AG04450 (cell line): ENCODE measurements at regions not wholly inside any gene's neighbourhood (a gene's known extent, or its start where the extent isn't known, plus 50 kb on each side); places are given as distances from the start of the nearest gene placed in this dataset.

Experiments used
- CTCF ChIA-PET: fragments of 300-600, 350-600 bp; formaldehyde crosslinking; extraction: SDS; loops from one replicate; lab custom pipeline; 2022; ENCODE audit warnings: antibody characterized with exemption, inconsistent platforms; lab: Charles Lee
- POLR2A ChIA-PET: fragments of 350-600 bp; formaldehyde crosslinking; extraction: SDS; loops from one replicate; lab custom pipeline; 2021; ENCODE audit warnings: antibody characterized with exemption, inconsistent platforms; lab: Yijun Ruan, JAX
- DNase-seq: peaks from one replicate; pipeline ENCODE4 v3.0.0-alpha.2; 2011; ENCODE audit warnings: low read depth, low spot score
- H3K27ac ChIP-seq: one replicate; pipeline ENCODE4 v1.5.1; 2012; ENCODE audit warnings: low read depth, low read length, control low read depth
- H3K27me3 ChIP-seq: one replicate; pipeline ENCODE4 v1.6.0; 2012; ENCODE audit warnings: low read length; ENCODE audit not compliant: control insufficient read depth, insufficient read depth
- H3K4me3 ChIP-seq: 2 replicates; pipeline ENCODE4 v1.5.1; 2011; ENCODE audit warnings: mild to moderate bottlenecking, low read depth, low read length, control low read depth
- H3K9me3 ChIP-seq: 2 replicates; pipeline ENCODE4 v1.5.1; 2012; ENCODE audit warnings: low read length; ENCODE audit not compliant: control insufficient read depth, insufficient read depth
- TF ChIP-seq, protein P1 (sequence below): IDR thresholded peaks from 2 replicates; pipeline ENCODE4 v1.5.1; 2011; ENCODE audit warnings: low read depth, low read length, control low read depth, inconsistent platforms

- Histone ChIP-seq H3K27ac (no peak overlapping the region), H3K9me3 (no peaks in the 10 kb centered on the region), H3K4me3 (no peak overlapping the region), H3K27me3 (peaks cover 3% of the 10 kb centered on the region)
- ChIA-PET POLR2A (no interaction called here), CTCF (no interaction called here)
- no peak for DNase-seq
- TF ChIP-seq, protein P1, sequence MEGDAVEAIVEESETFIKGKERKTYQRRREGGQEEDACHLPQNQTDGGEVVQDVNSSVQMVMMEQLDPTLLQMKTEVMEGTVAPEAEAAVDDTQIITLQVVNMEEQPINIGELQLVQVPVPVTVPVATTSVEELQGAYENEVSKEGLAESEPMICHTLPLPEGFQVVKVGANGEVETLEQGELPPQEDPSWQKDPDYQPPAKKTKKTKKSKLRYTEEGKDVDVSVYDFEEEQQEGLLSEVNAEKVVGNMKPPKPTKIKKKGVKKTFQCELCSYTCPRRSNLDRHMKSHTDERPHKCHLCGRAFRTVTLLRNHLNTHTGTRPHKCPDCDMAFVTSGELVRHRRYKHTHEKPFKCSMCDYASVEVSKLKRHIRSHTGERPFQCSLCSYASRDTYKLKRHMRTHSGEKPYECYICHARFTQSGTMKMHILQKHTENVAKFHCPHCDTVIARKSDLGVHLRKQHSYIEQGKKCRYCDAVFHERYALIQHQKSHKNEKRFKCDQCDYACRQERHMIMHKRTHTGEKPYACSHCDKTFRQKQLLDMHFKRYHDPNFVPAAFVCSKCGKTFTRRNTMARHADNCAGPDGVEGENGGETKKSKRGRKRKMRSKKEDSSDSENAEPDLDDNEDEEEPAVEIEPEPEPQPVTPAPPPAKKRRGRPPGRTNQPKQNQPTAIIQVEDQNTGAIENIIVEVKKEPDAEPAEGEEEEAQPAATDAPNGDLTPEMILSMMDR, result no peak
These were observed 280.3 kb upstream of the WWC1 start for GRCh38 chr5:168011096-168011495.

DNA sequence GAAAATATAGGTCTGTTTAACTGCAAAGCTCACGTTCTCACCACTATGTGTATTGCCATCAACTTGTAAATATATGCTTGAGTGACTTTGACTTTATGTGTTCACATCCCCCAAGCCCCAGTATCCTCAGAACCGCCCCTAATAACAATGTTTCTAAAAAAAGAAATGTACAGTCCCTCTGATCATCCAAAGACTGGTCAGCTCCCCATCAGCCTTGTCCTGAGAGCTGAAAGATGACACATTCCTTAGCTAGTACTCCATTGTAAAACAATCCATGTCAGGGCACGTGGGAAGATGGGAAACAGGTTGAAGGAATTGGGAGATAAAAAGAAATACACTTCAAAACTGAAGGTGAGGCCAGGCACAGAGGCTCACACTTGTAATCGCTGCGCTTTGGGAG is 279.4 kb upstream of the WWC1 start:
- TF ChIP-seq, protein P1, result no peak
- no peaks in the 10 kb centered on the region for H3K9me3 ChIP-seq
- no peak overlapping the region for H3K4me3 ChIP-seq
- DNase-seq, result no peak
- H3K27me3 ChIP-seq, result peaks cover 3% of the 10 kb centered on the region
- ChIA-PET POLR2A (interaction anchor here (0.6 kb wide), 1 partner anchor 429 kb away, joined by 3 read pairs; no protein-coding TSS in a partner anchor), CTCF (no interaction called here)
- no peak overlapping the region for H3K27ac ChIP-seq

GRCh38 chr5:168013546-168013945 is 277.9 kb upstream of the WWC1 start:
- CTCF ChIA-PET, result no interaction called here
- Histone ChIP-seq H3K4me3 (no peak overlapping the region), H3K27ac (no peak overlapping the region), H3K27me3 (peaks cover 3% of the 10 kb centered on the region), H3K9me3 (no peaks in the 10 kb centered on the region)
- POLR2A ChIA-PET, result no interaction called here
- TF ChIP-seq, protein P1, result no peak
- no peak for DNase-seq

- TF ChIP-seq, protein P1, result no peak
- Histone ChIP-seq H3K4me3 (no peak overlapping the region), H3K27me3 (peaks cover 3% of the 10 kb centered on the region), H3K27ac (no peak overlapping the region), H3K9me3 (no peaks in the 10 kb centered on the region)
- ChIA-PET CTCF (interaction anchor here (0.6 kb wide), 1 partner anchor 205 kb away, joined by 9 read pairs; no protein-coding TSS in a partner anchor), POLR2A (no interaction called here)
- no peak for DNase-seq
These were observed 276.9 kb upstream of the WWC1 start for GRCh38 chr5:168014433-168015123.

DNA sequence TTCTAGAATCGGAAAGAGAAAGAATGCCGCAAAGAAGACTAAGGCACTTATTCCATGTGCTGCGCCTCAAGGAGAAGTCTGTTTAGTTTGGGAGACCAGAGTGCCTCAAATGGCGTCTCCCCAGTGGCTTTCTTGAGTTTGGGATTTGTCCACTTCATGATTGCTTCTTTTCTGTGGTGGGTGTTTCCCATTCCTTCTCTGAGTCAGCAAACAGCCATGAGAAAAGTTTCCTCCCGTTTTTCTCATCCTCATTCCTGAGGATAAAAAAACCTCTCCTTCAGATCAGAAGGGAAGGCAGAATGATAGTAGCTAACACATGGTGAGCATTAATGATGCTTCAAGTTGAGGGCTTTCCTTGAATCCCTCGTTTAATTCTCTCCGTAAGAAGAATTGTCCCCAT is 275.9 kb upstream of the WWC1 start:
- no peak overlapping the region for H3K4me3 ChIP-seq
- TF ChIP-seq, protein P1, result no peak
- POLR2A ChIA-PET, result no interaction called here
- H3K27ac ChIP-seq, result no peak overlapping the region
- no peaks in the 10 kb centered on the region for H3K9me3 ChIP-seq
- no peak for DNase-seq
- peaks cover 8% of the 10 kb centered on the region for H3K27me3 ChIP-seq
- CTCF ChIA-PET, result no interaction called here
